HG02938 (cell line): ENCODE measurements at regions not wholly inside any gene's neighbourhood (a gene's known extent, or its start where the extent isn't known, plus 50 kb on each side); places are given as distances from the start of the nearest gene placed in this dataset.

Experiments used
- ATAC-seq: cut with Tn5 transposase; IDR thresholded peaks from one replicate; pipeline ENCODE4 v1.9.1; 2021; ENCODE audit warnings: mild to moderate bottlenecking, moderate library complexity; ENCODE audit not compliant: unreplicated experiment

DNA sequence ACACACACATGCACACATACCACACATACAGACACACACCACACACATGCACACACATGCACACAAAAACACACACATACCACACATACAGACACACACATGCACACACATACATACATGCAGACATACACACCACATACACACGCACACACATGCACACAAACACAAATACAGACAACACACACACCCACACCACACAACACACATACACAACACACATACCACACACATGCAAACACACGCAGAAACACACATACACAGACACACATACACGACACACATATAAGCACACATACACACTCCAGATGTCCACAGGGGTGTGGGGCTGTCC is 60.1 kb upstream of the PPP2R2D start:
- no peak for ATAC-seq

DNA sequence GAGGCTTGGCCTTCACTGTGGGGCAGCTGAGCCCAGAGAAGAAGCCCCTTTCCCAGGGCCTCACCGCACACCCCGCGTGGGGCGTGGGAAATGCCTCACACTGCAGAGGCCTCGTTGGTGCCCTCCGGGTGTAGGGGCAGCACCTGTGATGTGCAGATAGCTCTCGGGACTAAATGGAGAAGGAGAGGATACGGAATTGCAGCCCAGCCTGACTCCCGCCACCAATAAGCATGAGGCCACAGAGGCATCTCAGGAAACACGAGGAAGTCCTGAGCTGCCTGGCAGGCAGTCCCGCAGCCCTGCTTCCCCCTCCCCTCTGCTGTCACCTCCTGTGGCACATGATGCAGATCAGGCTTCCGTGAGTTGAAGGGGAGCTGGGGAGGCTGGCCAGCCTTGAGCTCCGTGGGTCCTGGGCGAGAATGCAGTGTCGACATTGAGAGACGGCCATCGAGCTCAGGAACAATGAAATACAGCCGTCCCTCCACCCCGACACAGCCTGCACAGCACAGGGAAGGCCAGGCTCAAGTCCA is 59.6 kb upstream of the PPP2R2D start:
- no peak for ATAC-seq

GRCh38 chr10:131841661-131842139 is 59.1 kb upstream of the PPP2R2D start:
- no peak for ATAC-seq

GRCh38 chr10:131842351-131843088 is 58.3 kb upstream of the PPP2R2D start:
- no peak for ATAC-seq

DNA sequence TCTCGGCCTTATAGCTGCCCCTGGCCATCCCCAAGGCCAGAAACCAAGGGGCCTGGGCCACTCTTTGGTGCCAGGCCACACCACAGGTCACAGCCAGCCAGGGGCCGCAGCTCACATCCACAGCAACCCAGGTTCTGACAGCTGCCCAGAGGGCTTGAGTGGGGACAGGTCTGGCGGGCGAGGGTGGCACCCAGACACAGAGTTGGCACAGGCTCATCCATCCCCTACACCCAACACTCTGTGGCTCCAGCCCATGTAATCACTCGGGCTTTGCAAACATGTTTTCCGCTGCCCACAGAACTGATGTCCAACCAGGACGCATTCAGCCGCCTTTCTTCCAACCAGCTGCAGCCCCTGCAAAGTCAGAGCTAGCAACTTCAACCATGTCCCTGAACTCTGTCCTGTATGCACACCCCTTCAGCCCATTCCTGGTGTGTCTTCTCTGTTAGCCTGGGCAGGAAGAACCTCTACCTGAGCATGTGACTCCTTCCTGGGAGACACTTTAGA is 57.7 kb upstream of the PPP2R2D start:
- ATAC-seq, result no peak

- ATAC-seq, result no peak
These were observed 56.9 kb upstream of the PPP2R2D start for GRCh38 chr10:131843881-131844284.

DNA sequence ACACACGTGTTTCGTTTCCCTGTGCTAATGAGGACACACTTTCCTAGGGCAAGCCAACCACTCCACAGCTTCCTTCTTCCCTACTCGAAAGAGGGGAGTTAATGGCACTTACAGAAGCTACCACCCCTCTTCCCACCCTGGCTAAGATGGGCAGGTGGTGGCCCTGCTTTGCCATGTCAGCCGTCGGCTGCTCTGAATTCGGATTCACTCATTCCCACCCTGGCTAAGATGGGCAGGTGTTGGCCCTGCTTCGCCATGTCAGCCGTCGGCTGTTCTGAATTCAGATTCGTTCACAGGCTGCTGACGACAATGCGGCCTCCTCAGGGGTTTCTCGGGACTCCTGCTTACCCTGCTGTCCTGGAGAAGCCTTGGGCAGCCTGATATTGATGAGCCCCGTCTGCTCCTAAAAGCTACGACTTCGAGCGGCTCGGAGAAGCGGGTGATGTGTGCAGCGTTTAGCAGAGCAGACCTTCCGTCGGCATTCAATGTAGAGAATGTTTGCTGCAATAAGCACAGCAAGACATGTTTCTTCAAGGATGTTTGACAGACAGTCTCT is 56.2 kb upstream of the PPP2R2D start:
- no peak for ATAC-seq

DNA sequence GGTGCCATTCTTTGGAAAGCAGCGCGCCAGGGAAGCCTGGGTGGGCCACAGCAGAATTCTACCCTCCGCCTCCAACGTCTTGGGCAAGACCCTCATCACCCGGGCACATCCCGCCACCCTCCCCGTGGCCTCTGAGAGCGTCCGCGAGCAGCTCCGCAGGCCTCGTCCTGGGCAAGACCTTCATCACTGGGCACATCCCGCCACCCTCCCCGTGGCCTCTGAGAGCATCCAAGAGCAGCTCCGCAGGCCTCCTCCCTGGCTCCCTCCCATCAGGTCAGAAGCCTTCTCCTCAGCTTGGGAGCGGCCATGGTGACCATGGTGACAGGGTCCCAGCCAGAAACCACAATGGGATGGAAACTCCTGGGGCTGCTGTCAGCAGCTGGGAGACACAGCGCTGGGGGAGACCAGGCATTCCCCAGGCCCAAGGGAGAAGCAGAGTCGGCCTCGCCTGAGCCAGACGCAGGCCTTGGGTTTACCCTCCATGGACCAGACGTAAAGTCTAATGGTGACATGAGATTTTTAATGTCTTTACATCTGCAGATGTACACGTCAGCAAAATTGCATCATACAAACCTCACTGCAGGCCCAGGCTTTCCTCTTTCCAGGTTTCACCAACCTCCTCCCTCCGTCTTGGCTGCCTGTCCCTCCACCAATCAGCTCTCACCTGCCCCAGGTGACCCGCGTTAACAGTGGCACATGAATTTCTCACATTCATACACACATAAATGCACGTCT is 55.1 kb upstream of the PPP2R2D start:
- ATAC-seq, result no peak

DNA sequence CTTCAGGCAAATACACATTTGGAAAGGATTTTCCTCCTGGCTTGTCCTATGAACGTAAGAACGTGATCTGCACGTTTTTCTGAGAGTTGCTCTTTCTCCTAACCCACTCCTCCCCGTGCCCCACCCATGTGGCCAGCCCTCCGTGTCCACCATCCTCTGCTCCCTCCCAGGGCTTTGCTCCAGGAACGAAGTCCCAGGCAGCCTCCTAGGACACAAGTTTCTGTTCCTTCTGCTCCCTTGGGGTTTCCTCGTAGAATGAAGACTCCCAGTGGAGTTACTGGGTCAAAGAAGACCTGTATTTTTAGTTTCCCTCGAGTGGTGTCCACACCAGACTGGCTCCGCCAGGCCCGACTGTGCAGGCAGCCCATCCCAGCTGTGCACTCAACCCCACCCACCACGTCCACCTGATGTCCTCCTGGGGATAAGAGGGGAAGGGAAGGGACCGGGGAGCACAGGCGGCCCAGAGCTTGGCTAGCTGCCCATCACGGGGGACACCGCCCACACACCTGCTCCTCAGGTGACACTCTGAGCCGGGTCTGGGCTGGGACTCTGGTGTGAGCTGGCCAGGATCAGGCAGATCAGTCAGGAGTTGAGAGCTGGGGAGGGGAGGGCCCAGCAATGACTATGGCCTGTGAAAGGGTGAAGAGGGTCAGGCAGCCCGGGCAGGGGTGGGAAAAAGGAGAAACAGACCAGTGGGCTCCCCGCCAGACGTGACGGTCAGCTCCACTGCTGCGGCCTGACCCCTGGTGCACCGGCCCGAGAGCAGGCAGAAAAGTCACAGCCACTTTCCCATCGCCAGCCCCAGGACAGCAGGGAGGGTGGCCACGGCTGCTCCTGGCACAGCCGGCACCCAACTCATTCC is 54.3 kb upstream of the PPP2R2D start:
- ATAC-seq, result no peak

DNA sequence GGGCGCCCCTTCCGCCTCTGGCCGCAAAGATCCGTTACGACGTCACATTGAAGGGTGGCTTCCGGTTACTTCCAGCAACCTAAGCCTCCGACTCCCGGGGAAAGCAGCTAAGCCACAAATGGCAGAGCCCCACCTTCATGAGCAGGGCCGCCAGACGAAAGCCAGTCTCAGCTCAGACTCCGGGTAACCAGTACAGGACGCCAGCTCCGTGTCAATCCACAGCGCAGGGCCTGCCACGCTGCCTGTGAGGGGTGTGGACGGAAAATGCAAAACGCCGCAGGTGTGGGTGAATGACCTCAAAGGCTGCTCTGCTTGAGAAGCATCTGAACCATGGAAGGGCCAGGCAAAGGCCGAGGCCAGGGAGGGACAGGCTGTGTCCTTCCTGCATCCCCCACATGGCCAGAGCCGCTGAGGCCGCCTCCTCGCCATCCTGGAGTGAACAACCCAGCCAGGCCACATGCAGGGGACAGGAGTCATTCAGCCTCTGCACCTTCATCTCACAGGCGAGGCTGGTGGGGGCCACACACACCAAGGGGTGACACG is 53.5 kb upstream of the PPP2R2D start:
- ATAC-seq, result no peak

- ATAC-seq, result no peak
These were observed 52.5 kb upstream of the PPP2R2D start for GRCh38 chr10:131848296-131848695.

DNA sequence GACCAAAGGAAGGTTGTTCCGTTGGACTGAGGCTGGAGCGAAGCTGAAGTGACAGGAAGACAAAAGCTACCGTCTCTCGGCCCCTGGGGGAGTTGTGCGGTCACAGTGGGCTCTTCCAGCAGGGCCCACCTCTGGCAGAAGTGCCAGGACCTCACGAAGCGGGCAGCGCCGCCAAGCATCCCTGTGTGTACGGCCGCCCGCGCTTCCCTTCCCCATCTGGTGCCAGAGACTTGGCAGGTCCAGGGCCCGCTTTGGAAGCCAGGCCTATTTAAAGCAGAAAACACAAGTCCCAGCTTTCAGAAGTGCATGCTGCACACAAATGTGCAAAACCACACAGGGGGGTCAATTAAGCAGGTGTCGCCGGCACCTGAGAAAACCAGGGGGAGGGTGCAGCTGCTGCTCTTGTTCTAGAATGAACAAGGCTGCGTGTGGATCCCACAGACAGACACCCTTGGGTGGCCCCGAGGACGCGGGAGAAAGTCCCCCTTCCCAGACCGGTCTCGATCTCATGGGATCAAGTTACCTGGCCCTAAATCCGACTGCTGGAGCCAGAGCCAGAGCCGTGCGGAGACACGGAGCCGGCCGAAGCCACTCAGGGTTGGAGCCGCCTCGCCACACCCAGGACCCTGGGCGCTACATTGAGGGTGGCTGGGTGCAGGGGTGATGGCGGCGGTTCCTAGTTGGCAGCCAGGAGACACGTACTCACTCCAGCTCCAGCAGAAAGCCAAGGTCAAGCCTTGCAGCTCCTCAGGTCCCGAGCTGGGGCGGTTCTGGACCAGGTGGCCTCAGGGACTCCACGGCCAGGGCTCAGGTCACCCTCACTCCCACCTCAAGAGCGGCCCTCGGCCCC is 51.8 kb upstream of the PPP2R2D start:
- no peak for ATAC-seq

DNA sequence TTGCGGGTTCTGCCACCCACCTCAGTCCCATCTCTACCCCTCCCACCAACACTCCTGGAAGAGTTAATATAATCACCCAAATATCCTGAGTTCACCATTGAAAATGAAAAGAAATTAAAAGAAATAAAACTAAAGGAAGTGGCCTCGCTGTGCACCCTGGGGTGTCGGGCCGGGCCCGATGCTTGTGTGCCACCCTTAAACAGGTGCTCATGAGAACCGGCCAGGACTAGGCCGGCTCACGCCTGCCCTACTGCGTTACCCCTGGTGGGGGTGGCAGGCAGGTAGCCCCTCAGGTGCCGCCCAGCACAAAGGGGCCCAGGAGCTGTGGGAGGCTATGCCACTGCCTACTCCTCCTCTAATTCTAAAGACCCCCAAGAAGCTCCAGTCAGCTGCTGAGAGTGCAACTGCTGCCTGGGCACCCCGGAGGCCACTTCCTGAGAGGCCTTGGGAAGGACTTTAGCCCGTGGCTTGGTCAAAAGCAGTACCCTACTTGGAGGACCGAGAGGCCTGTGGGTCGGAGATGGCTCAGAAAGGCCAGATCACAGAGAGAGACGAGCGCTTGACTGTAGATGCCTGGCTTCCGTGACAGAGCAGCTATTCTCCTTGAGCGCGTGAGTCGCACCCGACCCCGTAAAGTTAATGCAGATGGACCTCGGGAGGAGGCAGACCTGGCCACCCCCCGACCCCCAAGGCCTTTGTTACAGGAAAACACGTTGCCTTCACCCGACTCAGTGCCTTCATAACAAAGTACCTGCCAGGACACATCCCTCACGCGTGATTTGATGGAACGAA is 51.0 kb upstream of the PPP2R2D start:
- no peak for ATAC-seq

DNA sequence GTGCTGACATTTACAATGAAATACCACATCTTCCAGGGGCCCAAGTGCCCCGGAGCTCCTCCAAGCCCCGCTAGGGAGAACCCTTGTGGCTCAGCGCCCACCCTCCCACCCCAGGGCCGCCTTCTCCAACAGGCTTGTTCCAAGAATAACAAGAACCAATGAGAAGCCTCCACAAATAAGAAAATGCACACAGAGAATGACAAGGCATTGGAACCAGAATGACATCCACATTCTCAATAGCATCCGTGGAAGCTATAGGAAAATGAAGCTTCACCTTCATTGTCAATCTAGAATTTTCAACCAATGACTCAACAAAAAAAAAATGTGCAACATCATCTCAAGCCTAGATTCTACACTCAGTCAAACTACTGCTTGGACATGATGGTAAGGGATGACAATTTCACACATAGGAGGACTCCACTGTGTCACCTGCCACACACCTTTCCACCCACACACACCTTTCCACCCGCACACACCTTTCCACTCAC is 50.4 kb upstream of the PPP2R2D start:
- no peak for ATAC-seq
